ENCODE measurements at regions not wholly inside any gene's neighbourhood (a gene's known extent, or its start where the extent isn't known, plus 50 kb on each side); places are given as distances from the start of the nearest gene placed in this dataset.
"Not testable (repeated sequence)": the region's sequence is repeated elsewhere in the genome, so short reads cannot be mapped to it uniquely, and the experiment has no call there.

DNA sequence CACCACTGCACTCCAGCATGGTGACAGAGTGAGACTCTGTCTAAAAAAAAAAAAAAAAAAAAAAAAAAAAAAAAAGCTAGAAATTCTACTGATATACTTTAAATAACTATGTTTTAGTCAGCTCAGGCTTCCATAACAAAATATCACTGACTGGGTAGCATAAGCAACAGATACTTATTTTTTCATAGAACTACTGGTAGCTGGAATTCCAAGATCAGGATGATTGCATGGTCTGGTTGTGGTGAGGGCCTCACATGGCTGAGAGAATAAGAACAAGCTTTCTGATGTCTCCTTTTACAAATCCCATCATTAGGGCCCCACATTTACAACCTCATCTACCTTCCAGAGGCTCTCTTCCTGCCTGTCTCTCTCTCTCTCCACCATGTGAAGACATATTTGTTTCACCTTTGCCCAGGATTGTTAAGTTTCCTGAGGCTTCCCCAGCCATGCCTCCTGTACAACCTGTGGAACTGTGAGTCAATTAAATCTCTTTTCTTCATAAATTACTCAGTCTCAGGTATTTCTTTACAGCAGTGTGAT is 126.7 kb upstream of the SEMA3C start:
- no peak for DNase-seq (ENCODE audit: low spot score)

DNA sequence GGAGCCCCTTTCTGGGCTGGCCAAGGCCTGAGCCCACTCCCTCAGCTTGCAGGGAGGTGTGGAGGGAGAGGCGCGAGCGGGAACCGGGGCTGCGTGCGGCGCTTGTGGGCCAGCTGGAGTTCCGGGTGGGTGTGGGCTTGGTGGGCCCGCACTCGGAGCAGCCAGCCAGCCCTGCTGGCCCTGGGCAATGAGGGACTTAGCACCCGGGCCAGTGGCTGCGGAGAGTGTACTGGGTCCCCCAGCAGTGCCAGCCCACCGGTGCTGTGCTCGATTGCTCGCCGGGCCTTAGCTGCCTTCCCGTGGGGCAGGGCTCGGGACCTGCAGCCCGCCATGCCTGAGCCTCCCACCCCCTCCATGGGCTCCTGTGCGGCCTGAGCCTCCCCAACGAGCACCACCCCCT is 123.8 kb upstream of the SEMA3C start:
- DNase-seq (ENCODE audit: low spot score) = not testable (repeated sequence)

DNA sequence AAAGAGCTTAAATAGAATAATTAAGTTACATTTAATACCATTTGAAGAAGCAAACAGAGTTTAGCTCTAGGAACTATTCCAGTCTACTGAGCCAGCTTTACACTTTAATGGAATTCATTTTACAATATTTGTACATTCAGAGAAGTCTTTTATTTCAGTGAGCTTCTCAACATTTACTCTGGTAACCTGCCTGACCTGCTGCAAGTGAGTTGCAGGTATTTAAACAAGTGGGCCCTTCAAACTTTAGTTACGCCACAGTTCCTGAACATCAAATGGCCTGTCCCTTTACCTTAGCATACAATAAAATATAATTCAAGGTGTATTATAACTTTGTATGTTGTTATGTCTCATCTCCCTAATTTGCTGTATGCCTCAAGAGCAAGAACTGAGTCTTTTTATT is 121.6 kb upstream of the SEMA3C start:
- no peak for DNase-seq (ENCODE audit: low spot score)

DNA sequence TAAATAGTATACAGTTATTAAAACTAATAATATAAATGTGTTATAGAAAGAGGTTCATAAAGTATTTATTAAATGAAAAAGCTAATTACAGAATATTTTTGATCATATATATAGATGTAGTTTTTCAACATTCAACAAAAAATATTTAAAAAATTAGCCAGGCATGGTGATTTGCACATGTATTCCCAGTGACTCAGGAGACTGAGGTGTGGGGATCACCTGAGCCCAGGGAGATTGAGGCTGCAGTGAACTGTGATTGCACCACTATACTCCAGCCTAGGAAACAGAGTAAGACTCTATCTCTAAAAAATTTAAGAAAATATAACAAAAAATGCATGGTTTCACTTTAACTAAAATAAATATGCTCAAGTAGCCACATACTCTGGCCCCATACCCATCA is 118.0 kb upstream of the SEMA3C start:
- no peak for DNase-seq (ENCODE audit: low spot score)

DNA sequence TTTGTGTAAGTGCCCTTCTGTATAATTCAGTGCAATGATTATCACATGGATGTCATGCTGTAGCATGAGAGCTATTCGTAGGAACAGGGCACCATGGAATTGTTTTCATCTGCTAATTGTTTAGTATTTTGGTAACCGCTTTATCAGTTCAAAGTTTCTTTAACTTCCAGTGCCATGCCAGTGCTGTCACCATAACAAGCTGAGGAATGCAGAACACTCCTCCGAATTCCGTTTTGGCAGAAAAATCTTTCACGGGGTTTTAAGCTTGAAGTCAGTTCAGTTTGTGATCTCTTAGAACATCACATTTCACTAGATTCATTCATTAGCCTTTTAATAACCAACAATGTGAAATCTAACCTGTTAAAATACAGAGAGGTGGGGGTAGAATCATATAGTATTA is 117.2 kb upstream of the SEMA3C start:
- no peak for DNase-seq (ENCODE audit: low spot score)

DNA sequence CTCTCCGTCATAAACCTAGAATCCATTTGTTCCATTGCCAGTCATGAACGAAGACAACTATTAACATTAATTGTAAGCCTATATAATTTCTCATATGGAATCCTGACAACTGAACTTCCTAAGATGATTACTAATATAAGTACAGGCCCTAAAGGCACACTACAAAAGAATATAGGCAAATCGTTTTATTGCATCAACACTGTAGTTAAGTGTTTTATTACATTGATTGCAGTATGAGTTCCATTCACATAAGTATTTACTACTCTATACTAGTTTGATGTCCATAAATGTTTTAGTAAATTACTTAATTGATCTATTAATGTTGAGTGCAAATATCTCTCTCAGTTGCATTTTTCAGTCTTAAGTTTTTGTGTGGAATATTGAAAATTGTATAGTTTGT is 113.1 kb upstream of the SEMA3C start:
- DNase-seq (ENCODE audit: low spot score) = no peak

DNA sequence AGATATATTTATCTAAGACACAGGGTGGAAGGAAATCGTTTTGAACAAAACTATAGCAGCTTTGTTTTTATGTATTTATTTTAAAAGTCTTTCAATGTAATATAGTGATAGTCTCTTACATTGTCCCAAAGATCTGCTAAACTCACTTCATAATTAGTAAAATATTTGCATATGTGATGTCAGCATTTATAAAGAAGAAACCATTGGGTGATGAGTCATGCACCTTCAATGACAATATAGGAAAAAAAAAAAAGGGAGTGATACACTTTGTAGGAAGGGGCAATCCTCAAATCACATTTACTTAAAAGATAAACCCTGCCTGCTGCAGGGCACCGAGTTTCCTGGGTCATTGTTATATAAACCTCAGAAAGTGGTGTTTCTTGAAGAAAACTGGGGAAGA is 112.4 kb upstream of the SEMA3C start:
- DNase-seq (ENCODE audit: low spot score) = no peak

DNA sequence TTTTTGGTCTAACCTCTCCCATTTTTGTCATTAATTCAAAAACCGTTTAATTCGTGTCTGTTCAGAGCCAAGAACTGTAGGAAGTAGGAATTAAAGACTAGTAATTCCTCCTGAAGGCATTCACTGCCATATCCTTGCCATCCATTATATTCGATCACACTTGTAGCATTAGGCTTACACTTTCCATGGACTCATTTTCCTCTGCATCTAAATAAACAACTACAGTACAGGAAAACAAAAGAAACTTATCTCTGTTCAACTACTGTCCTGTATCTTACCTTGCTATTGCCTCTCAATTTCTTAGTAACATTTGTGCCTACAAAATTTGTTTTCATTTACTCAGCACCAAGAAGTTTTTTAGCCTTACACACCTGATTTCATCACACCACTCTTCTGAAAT is 111.6 kb upstream of the SEMA3C start:
- no peak for DNase-seq (ENCODE audit: low spot score)

DNA sequence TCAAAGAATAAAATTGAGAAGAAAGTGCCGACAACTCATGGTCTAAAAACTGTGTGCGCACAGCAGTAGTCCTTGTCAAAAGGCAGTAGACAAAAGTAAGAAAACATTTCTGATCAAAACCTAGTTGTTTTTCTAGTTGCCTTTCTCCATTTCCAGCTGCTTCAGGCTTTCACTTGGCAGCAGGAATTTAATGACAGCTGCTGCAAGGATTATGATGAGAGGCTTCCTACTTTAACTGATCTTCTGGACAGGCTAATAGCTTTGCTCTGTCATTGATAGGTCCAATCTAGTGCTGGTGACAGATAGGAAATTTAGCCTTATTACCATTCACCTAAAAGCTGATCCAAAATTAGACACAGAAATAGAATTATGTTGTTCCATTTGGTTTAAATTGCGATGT is 110.7 kb upstream of the SEMA3C start:
- DNase-seq (ENCODE audit: low spot score) = no peak

DNA sequence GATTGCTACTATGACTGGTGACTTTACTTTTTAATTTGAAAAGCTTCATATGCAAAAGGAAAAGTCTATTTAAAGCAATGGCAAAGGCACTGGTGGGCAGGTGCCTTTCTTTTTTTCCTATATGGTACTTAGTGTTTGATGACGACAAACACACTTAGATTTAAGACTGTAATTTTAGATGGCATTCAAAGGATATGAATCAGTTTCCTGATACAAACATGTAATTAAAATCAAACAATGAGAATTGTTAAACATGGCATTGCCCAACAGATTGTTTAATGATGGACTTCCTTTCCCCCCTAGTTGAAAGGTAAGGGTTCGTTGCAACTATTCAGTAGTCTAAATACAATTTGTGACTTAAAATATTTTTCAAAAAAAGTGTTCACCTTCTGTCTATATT is 106.5 kb upstream of the SEMA3C start:
- DNase-seq (ENCODE audit: low spot score) = no peak

DNA sequence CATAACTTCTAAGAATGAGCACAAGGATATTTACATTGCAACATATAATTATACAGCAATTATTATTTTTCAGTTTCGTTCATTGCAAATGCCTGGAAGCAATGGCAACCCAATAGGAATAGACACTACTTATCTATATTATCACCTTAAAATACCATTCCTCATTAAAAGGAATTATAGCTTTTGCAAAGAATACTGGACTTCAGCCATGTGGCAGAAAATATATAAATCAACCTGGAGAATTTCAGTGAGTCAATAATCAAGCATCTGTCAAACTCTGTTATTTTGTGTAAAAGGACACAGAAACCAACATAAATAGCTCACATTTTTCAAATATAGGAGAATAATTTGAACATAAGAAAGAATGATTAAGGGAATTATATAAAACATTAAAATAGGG is 96.1 kb upstream of the SEMA3C start:
- DNase-seq (ENCODE audit: low spot score) = no peak

DNA sequence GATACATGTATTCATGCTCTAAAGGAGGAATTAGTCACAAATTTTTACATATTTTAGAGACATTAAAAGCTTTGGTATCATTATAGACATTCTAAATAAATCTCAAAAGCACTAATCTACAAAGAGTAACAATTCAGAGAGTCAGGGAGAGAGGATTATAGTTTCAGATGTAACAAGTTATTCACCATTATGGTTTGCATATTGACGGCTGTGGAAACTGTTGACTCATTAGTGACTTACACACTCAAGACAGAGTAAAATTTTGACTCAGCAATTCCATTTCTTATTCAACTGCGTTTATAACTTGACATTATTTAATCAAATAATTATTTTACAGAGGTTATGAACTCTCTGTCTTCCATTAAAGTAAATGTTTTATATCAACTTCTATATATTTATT is 95.4 kb upstream of the SEMA3C start:
- no peak for DNase-seq (ENCODE audit: low spot score)

DNA sequence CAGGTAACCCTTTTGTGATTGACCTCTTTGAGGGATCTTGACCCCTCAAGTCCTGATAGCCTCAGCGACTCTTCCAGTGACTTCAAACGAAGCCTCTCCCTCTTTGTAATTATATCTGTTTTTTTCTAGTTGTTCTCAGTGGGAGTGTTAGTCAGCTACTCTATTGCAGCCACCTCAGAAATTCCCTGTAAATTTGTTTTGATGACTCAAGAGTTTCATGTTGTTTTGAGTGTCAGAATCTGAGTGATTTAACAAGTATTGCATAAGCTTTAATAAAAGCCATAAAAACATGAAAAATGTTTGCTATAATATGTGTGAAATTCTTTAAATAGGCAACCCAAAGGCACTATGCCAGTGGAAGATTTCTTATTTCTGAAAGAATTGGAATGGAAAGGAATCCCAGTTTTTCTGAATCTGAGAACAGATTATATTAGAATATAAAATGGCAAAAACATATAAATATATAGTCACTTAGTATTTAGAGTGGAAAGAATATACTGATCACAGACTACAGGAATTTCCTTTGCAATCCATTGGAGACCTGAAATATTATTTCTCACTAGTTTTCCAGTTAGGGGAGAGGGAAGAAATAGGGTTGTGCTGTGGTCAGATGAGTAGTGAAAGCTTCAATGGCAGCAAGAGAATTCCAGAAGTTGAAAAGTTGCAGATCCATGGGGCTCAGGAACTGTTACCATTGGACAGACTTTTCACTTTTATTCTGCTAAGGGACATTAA is 94.4 kb upstream of the SEMA3C start:
- no peak for DNase-seq (ENCODE audit: low spot score)

DNA sequence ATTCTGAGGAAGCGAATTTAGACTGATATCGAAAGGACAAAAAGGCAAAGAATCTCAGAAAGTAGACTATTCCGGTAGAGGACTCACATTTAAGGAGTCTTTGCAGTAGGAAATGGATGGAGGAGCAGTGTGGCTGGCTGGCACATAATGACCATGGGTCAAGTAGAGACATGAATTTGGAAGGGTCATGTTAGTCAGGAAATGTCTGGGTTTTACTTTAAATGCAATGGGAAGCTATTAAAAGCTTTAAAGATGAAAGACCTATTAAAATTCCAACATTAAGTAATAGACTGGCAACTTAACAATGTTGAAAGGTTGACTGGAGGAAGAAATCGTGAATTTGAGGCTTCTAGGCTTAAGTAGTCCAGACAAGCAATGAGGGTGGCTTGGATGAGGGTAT is 90.0 kb upstream of the SEMA3C start:
- DNase-seq (ENCODE audit: low spot score) = no peak

DNA sequence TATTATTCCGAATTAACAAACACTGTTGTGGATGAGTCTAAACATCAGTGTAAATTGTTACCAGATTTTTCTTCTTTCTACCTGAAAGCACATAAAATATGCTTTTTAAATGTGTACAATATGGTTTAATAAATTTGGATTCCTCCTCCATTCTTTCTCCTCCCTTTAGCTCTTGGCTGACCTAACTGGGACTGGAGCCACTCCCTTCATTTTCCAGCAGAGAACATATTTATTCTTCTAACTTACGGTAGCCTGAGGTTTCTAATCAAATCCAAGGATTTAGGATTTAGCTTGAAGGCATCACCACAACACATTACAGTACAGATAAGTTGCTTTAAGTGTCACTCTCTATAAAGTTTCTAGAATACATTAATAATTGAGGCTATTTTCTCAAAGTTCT is 88.2 kb upstream of the SEMA3C start:
- no peak for DNase-seq (ENCODE audit: low spot score)

DNA sequence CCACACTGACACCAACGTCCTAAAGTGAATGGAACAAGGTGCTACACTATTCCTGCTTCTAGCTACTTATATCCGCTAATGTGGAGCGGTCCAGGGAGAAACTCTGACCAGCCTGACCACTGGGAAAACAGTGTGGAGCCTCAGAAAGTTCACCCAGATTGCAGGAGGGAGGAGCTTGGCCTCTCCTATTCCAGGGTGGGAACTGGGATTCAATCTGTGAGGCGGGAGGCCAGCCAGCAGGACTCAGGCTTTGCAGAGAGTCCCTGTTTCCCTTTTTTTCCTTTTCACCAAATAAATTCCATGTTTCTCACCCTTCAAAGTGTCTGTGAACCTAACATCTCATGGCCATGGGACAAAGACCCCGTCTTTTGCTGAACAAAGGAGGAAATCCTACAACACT is 86.4 kb upstream of the SEMA3C start:
- no peak for DNase-seq (ENCODE audit: low spot score)

DNA sequence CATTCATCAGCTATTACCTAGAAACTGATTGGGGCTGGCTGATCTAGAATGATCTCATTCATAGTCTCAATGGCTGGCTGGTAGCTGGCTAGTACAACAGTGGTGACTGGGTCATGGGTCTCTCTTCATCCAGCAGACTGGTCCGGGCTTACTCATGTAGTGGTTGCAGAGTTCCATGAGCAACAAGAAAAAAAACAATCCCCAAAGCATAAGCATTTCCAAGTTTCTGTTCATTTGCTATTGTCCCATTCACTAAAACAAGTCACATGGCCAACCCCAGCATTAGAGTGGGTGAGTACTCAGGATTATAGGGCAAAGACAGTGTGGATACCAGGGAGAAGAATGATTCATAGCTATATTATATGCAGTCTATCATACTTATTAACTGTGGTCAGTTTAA is 85.2 kb upstream of the SEMA3C start:
- DNase-seq (ENCODE audit: low spot score) = no peak

DNA sequence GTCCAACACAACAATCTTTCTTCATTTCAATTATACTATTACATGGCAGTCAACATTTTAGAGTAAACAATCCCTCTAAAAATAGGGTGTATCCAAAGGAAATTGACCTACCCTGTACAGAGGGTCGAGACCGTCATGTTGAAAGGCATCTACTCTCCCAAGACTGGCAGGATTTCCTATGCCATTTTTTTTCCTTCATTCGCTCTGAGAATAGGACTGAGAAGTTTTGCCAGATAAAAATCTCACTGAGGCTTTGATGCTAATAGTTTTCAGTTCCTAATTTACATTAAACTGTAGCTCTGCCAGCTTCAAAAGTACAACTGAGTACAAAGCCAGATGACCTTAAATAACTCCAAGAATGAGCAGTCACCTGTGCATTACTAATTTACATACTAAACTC is 84.5 kb upstream of the SEMA3C start:
- no peak for DNase-seq (ENCODE audit: low spot score)

DNA sequence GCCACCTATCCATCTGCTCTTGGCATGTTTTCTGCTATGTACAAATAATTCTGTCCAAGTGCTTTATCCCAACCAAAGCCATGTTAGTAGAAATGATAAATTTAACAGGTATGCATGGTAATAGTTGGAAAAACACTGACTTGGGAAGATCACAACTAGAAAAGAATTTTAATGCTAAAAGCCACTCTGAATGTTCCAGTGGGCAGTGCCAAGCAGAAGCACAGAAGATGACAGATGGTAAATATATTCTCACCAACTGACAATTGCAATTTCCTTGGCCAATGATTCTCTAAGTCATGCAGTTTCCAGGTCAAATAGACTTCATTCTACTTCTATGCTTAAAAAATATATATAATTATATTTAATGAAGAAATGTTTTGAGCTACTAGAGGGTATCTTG is 83.6 kb upstream of the SEMA3C start:
- DNase-seq (ENCODE audit: low spot score) = no peak

DNA sequence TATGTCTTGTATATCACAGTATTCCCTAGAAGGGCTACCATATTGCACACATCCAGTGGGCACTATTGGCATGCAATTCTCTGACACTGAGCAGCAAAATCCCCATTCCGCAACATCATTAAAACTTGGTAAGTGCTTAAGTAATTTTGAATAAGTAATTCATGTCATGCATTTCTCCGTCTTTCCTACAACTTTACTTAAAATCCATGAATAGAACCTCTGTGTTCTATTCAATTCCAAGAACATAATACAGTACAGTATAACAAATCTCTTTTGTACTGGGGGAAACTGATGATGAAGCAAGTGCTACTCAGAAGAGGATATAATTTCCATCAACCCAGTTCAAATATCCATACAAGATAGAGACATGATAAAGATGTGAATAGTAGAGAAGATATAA is 80.9 kb upstream of the SEMA3C start:
- no peak for DNase-seq (ENCODE audit: low spot score)

DNA sequence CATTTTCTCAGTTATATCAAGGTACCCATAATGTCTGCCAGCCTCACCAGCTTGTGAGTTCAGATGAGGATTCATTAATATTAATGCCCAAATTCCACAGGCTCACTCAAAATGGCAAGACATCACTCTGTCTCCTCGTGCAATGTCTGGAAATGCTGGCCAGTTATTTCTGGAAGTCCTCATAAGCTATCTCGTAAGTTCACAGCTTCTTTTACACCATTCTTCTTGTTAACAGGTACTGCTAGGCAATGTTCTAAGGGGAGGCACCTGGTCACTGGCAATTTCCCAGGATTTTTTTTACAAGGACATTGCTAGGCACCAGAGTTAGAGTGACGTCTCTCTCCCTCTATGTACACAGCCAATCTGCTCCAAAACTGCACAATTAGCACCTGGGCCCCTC is 80.2 kb upstream of the SEMA3C start:
- DNase-seq (ENCODE audit: low spot score) = no peak

DNA sequence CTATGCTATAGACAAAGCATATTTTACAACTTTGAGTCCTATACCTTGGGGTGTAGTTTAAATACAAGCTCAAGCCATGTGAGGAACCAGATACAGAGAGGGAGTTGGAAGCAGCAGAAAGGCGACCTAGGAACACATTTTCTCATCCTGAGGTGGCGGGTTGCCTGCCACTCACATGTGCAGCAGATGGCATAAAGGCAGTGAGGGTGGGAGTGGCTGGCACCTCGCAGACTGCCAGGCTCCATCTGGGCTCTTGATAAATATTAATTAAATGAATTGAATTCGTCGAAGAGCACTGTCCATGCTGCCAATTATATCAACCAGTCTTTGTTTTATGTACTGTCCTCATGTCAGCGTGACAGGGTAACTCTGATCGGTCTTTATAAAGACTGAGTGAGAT is 79.0 kb upstream of the SEMA3C start:
- DNase-seq (ENCODE audit: low spot score) = no peak

DNA sequence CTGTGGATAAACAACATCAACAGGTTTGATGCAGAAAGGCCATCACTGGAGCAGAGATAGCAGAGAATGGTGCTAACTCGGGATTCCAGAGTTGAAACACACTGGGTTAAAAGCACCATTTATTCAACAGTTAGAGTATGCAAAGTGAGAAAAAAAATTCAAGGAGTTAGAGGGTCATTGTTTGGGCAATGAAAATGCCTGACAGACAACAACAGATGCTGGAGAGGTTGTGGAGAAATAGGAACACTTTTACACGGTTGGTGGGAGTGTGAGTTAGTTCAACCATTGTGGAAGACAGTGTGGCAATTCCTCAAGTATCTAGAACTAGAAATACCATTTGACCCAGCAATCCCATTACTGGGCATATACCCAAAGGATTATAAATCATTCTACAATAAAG is 77.4 kb upstream of the SEMA3C start:
- not testable (repeated sequence) for DNase-seq (ENCODE audit: low spot score)

DNA sequence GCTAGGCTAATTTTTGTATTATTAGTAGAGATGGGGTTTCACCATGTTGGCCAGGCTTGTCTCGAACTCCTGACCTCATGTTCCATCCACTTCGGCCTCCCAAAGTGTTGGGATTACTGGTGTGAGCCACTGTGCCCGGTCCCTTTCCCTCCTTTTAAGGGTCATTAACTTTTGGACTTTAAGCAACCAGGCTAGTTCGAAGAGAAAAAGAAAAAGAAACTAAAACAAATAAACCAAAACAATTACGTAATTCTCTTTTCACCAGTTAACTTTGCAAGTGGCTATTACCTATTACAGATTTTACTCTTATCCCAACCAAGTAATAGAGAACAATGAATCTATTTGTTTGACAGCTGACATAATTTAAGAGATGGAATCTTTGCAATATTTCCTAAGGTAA is 72.8 kb upstream of the SEMA3C start:
- DNase-seq (ENCODE audit: low spot score) = no peak
